GM12875 (cell line): ENCODE measurements at regions not wholly inside any gene's neighbourhood (a gene's known extent, or its start where the extent isn't known, plus 50 kb on each side); places are given as distances from the start of the nearest gene placed in this dataset.

Experiments used
- H3K4me3 ChIP-seq: one replicate; pipeline ENCODE4 v1.5.1; 2011; ENCODE audit warnings: low read depth, low read length, control low read depth
- CTCF ChIP-seq: IDR thresholded peaks from 2 replicates; pipeline ENCODE4 v1.5.1; 2011; ENCODE audit warnings: low read depth, mild to moderate bottlenecking, control low read depth, inconsistent platforms, low read length, moderate library complexity, borderline replicate concordance; ENCODE audit not compliant: insufficient read depth

- no peak overlapping the region for H3K4me3 ChIP-seq
- TF ChIP-seq CTCF, result no peak
These were observed 296.0 kb upstream of the ACTBL2 start for GRCh38 chr5:57778501-57779091.

GRCh38 chr5:57777174-57777581 lies 294.6 kb upstream of the ACTBL2 start:
- no peak overlapping the region for H3K4me3 ChIP-seq
- TF ChIP-seq CTCF, result no peak

DNA sequence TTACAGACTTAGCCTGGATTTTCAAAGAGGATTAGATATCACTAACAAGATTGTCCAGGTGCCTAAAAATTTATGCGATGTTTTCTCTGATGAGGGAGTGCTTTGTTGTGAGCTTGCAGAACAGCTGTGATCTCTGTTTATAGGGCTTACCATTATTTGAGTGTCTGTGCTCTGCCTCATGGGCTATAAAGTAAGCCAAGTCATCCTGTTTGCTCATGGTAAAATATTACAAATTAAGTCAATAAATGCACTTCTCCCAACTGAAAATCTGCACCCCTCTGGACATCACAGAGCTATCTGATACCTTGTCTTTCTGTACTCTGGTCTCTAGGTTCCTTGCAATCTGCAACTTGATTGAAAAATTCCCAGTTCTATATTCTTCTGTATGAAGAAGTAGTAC lies 293.4 kb upstream of the ACTBL2 start:
- no peak overlapping the region for H3K4me3 ChIP-seq
- no peak for TF ChIP-seq CTCF

DNA sequence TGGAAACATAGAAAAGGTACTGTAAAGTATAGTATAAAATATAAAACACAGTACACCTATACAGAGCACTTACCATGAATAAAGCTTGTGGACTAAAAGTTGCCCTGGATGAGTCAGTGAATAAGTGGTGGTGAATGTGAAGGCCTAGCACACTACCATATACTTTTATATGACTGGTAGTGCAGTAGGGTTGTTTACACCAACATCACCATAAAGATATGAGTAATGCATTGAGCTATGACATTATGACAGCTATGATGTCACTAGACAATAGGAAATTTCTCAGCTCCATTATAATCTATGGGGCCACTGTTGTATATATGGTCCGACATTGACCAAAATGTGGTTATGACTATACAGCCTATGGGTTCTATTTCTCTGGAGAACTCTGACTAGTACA lies 291.8 kb upstream of the ACTBL2 start:
- H3K4me3 ChIP-seq, result no peak overlapping the region
- TF ChIP-seq CTCF, result no peak

GRCh38 chr5:57772512-57772911 lies 289.9 kb upstream of the ACTBL2 start:
- no peak for TF ChIP-seq CTCF
- no peak overlapping the region for H3K4me3 ChIP-seq

DNA sequence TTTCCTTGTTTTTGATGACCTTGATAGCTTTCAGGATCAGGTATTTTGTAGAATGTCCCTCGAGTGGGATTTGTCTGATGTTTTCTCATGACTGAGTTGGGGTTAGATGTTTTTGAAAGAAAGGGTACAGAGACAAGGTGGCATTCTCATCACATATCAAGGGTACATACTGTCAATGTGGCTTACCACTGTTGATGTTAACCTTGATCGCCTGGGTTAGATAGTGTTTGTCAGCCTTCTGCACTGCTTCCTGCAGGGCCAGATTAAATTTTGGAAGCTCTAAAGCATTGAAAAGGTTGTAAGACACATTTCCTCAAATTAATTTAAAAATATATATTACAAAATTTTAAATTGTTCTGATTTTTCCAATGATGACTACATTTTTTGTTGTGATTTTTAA lies 287.4 kb upstream of the ACTBL2 start:
- no peak overlapping the region for H3K4me3 ChIP-seq
- no peak for TF ChIP-seq CTCF

DNA sequence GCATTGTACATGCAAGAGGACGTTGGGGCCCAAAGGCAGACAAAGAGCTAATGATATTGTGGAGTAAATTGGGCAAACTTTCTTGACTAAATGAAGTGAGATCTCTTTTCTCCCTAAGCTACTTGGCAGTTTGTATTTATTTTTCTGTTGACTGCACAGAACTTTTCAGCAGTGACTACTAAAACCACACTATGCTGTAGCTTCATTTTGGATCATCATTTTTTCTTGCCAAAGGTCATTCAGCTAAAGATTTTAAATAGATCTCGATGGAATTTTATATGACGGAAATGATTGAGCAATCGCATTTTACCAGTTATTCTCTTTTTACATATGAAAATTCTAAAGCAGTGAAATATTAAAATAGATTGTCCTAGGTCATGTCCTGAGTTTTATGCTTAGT lies 286.1 kb upstream of the ACTBL2 start:
- no peak overlapping the region for H3K4me3 ChIP-seq
- no peak for TF ChIP-seq CTCF
